Smooth muscle cell (in vitro differentiated cells): ENCODE measurements at regions not wholly inside any gene's neighbourhood (a gene's known extent, or its start where the extent isn't known, plus 50 kb on each side); places are given as distances from the start of the nearest gene placed in this dataset.

Experiments used
- DNase-seq: peaks from one replicate; lab custom pipeline; 2025; ENCODE audit not compliant: unreplicated experiment; lab: John Stamatoyannopoulos, UW
- H2AFZ ChIP-seq: fragments of 200-600 bp; sonication (generic); 2 replicates; pipeline ENCODE4 v1.6.0; 2016; ENCODE audit warnings: antibody characterized with exemption, low read depth, mild to moderate bottlenecking
- H3F3A ChIP-seq: fragments of 200-600 bp; sonication (generic); 2 replicates; pipeline ENCODE4 v1.6.0; 2017; ENCODE audit warnings: antibody characterized with exemption, low read depth
- H3K27ac ChIP-seq: fragments of 200-600 bp; sonication (generic); 2 replicates; pipeline ENCODE4 v1.5.1; 2016; ENCODE audit warnings: low read depth, mild to moderate bottlenecking
- H3K27me3 ChIP-seq: fragments of 200-600 bp; sonication (generic); 2 replicates; pipeline ENCODE4 v1.6.1; 2016; ENCODE audit warnings: low read depth, mild to moderate bottlenecking
- H3K36me3 ChIP-seq: fragments of 200-600 bp; sonication (generic); 2 replicates; pipeline ENCODE4 v1.5.1; 2016; ENCODE audit warnings: low read depth
- H3K4me1 ChIP-seq: fragments of 200-600 bp; sonication (generic); 2 replicates; pipeline ENCODE4 v1.5.1; 2016; ENCODE audit warnings: low read depth
- H3K4me2 ChIP-seq: fragments of 200-600 bp; sonication (generic); 2 replicates; pipeline ENCODE4 v1.6.0; 2016; ENCODE audit warnings: mild to moderate bottlenecking
- H3K4me3 ChIP-seq: fragments of 200-600 bp; sonication (generic); 2 replicates; pipeline ENCODE4 v1.5.1; 2016; ENCODE audit warnings: mild to moderate bottlenecking
- H3K79me2 ChIP-seq: fragments of 200-600 bp; sonication (generic); 2 replicates; pipeline ENCODE4 v1.6.0; 2016; ENCODE audit warnings: low read depth, mild to moderate bottlenecking
- H3K9ac ChIP-seq: fragments of 200-600 bp; sonication (generic); 2 replicates; pipeline ENCODE4 v1.6.0; 2016; ENCODE audit warnings: low read depth
- H3K9me3 ChIP-seq: fragments of 200-600 bp; sonication (generic); replicated peaks from 2 replicates; pipeline ENCODE4 v1.5.1; 2016; ENCODE audit warnings: low read depth
- H4K20me1 ChIP-seq: fragments of 200-600 bp; sonication (generic); 2 replicates; pipeline ENCODE4 v1.6.0; 2016; ENCODE audit warnings: low read depth
- WGBS: methylation state at CpG from one replicate; pipeline ENCODE4 v1.1.7; 2016; ENCODE audit warnings: low lambda C conversion rate; 5-methylcytosine and 5-hydroxymethylcytosine counted together
- TF ChIP-seq, protein P1 (sequence below): fragments of 200-600 bp; sonication (generic); IDR thresholded peaks from 2 replicates; pipeline ENCODE4 v1.5.1; 2017; ENCODE audit warnings: borderline replicate concordance, mild to moderate bottlenecking, antibody characterized with exemption; ENCODE audit not compliant: insufficient read depth, poor library complexity, severe bottlenecking

GRCh38 chr12:34526946-34527345 lies 504.6 kb downstream of the ALG10 start:
- H3K4me3 ChIP-seq = no peak overlapping the region
- no peak overlapping the region for H3K27ac ChIP-seq
- DNase-seq = no peak
- no peaks in the 10 kb centered on the region for H3K36me3 ChIP-seq
- TF ChIP-seq, protein P1, sequence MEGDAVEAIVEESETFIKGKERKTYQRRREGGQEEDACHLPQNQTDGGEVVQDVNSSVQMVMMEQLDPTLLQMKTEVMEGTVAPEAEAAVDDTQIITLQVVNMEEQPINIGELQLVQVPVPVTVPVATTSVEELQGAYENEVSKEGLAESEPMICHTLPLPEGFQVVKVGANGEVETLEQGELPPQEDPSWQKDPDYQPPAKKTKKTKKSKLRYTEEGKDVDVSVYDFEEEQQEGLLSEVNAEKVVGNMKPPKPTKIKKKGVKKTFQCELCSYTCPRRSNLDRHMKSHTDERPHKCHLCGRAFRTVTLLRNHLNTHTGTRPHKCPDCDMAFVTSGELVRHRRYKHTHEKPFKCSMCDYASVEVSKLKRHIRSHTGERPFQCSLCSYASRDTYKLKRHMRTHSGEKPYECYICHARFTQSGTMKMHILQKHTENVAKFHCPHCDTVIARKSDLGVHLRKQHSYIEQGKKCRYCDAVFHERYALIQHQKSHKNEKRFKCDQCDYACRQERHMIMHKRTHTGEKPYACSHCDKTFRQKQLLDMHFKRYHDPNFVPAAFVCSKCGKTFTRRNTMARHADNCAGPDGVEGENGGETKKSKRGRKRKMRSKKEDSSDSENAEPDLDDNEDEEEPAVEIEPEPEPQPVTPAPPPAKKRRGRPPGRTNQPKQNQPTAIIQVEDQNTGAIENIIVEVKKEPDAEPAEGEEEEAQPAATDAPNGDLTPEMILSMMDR = no peak
- no peak overlapping the region for H3K9ac ChIP-seq
- 39% methylated on average over 4 of the region's 4 CpGs for WGBS
- H3K79me2 ChIP-seq = no peaks in the 10 kb centered on the region
- H3K4me2 ChIP-seq = no peak overlapping the region
- no peaks in the 10 kb centered on the region for H3F3A ChIP-seq
- no peaks in the 10 kb centered on the region for H3K9me3 ChIP-seq
- H3K27me3 ChIP-seq = no peaks in the 10 kb centered on the region
- no peaks in the 10 kb centered on the region for H4K20me1 ChIP-seq
- H2AFZ ChIP-seq = no peak overlapping the region
- no peaks in the 10 kb centered on the region for H3K4me1 ChIP-seq

- Histone ChIP-seq H3K27me3 (no peaks in the 10 kb centered on the region), H3K36me3 (no peaks in the 10 kb centered on the region), H3K9me3 (peaks cover 65% of the 10 kb centered on the region), H3K79me2 (no peaks in the 10 kb centered on the region), H2AFZ (no peak overlapping the region), H3K27ac (no peak overlapping the region), H3K4me1 (no peaks in the 10 kb centered on the region), H3K9ac (no peak overlapping the region), H3K4me2 (no peak overlapping the region), H3K4me3 (no peak overlapping the region), H4K20me1 (no peaks in the 10 kb centered on the region), H3F3A (no peaks in the 10 kb centered on the region)
- WGBS = 84% methylated on average over 4 of the region's 4 CpGs
- no peak for DNase-seq
- TF ChIP-seq, protein P1 = no peak
These were observed 525.0 kb downstream of the ALG10 start for GRCh38 chr12:34547276-34547675.

DNA sequence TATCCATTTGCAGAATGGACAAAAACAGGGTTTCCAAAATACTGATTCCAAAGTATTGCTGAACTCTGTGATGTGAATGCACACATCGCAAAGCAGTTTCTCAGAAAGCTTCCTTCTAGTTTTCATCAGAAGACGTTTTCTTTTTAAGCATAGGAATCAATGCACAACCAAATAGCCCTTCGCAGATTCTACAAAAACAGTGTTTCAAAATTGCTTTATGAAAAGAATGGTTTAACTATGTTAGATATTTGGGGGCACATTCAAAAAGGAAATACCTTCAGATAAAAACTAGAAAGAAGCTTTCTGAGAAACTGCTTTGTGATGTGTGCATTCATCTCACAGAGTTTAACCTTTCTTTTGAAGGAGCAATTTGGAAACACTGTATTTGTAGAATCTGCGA lies 569.7 kb downstream of the ALG10 start:
- Histone ChIP-seq H4K20me1 (no peaks in the 10 kb centered on the region), H3K4me2 (no peak overlapping the region), H3K4me3 (no peak overlapping the region), H3K27me3 (no peaks in the 10 kb centered on the region), H3K36me3 (no peaks in the 10 kb centered on the region), H3K4me1 (no peaks in the 10 kb centered on the region), H2AFZ (no peak overlapping the region), H3K9me3 (peaks cover 42% of the 10 kb centered on the region), H3K9ac (no peak overlapping the region), H3F3A (no peaks in the 10 kb centered on the region), H3K79me2 (no peaks in the 10 kb centered on the region), H3K27ac (no peak overlapping the region)
- TF ChIP-seq, protein P1 = no peak
- DNase-seq = no peak
- 78% methylated on average over 4 of the region's 4 CpGs for WGBS
